CD4-positive, alpha-beta T cell treated with Interleukin-2 at 100 ng/mL for 4 hours (primary cell): ENCODE measurements at regions not wholly inside any gene's neighbourhood (a gene's known extent, or its start where the extent isn't known, plus 50 kb on each side); places are given as distances from the start of the nearest gene placed in this dataset.
"Not testable (repeated sequence)": the region's sequence is repeated elsewhere in the genome, so short reads cannot be mapped to it uniquely, and the experiment has no call there.

ENCODE experiments used
- DNase-seq: peaks from one replicate; pipeline ENCODE4 v3.0.0-alpha.2; 2020; ENCODE audit warnings: low spot score

DNA sequence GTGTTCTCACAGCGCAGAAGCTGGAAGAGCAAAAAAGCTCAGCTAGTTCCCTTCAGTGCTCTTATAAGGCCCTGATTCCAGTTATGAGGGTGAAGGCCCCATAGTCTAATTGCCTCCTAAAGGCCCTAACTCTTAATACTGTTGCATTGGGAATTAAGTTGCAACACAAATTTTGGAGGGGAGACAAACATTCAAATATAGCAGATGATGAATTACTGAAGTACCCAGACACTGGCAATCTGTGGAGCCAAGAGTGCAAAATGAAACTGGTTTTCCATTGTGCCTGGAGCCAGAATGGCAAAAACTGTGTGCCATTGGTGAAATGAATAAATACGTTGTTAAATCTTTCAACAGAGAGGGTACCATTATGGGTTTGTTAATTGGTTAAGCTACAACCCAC lies 356.0 kb downstream of the PPARGC1A start:
- no peak for DNase-seq

DNA sequence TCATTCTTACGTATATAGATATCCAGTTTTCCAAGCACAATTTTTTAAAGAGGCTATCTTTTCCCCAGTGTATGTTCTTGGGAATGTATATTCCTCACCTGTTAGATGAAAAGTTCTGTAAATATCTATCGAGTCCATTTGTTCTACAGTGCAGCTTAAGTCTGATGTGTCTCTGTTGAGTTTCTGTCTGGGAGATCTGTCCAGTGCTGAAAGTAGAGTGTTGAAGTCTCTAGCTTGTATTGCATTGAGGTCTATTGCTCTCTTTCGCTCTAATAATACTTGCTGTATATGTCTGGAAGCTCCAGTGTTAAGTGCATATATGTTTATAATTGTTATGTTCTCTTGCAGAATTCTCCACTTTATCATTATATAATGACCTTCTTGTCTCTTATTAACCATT lies 373.1 kb downstream of the PPARGC1A start:
- no peak for DNase-seq

DNA sequence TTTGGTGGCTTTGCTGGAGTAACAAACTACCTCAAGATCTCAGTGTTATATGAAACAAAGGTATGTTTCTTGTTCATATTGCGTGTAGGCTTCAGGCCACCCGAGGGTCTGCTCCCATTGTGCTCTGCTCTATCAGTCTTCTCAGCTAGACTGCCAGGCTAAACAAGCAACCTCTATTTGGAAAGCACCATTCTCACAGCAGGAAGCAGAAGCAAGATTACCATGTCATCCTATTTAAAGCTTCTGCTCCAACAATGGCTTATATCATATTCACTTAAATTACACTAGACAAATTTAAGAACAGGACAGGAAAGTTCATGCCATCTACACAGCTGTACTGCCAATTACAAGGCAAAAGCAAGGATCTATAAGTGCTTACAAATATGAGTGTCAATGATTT lies 385.8 kb downstream of the PPARGC1A start:
- DNase-seq = no peak

DNA sequence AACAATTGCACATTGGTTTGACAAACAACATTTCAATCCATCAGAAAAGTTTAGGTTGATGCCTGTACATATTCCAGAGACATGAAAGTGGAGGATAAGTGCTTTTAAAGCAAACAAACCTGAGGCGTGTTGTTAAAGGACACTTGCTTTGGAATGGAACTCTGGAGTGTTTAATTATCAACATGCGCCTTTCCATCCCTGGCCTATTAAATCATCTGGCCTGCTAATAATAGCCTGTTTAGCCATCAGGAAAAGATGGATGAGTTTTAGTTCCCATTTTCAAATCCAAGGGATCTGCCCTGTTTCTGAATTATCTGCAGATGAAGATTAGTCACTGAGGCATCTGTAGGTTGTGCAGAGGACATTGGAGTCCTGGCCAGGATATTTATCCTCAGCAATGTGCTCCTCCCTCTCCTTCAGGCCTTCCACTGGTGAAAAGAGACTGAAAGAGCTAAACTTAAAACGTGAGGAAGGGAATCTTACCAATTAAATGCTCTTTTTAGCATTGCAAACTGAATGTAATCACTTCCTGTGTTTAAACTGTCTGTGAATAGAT lies 388.9 kb downstream of the PPARGC1A start:
- no peak for DNase-seq

DNA sequence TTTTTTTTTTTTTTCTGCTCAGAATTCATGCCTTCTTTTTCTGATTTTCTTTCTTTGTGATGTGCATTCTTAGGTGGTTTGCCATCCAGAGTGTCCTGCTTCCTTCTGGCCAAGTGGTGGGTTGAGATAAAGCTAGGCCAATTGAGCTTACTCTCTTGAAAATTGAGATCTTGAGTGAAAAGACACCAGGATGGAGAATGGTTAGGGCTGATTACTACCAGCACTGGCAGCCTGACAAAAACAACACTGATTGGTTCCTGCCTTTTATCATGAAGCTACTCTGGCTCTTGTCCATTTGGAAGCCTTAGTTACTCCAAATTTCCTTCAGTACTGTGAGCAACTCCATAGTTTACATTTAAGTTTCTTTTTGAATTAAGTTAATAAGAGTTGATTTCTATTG lies 404.0 kb downstream of the PPARGC1A start:
- DNase-seq = no peak

DNA sequence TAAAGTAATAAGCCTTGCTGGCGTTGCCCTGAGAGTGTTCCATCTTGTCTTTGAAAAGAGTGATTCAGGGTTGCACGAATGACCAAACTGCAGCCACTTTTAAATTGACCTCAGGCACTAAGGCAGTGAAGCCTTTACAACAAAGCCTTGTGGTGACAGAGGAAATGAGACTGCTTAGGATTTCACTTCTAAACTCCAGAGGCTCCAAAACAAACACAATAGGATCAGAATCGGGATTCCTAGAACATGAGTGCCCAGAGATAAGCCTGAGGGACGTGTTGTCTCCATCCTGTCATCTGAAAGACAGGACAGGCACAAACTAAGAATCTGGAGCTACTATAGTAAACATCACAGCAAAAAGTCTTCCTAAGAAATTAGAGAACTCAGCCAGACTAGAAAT lies 405.2 kb downstream of the PPARGC1A start:
- no peak for DNase-seq

DNA sequence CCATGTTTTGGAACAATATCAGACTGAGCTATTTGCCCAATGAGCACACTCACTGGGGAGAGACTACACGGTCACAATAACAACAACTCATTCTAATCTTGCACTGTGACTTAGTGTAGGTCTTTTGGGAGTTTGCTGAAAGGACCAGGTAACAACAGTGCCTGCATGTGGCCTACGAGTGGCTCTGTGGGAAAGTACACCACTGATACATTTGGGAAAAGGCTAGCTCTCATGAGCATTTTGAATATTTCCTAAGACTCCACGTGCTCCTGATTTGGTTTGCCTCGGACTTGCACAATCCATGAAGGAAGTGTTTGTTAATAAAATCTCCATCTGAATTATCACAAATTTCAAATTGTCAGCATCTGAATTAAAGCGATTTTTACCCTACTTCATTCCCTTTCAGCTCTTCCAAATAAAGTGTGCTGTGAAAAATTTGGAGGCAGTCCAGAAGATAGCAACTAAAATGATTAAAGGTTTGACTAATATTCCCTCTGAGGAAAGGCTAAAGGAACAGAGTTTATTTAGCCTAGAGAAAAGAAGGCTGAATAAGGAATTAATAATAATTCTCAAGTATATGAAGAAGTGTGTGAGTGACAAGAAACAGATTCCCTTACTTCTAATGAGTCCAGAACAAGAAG lies 406.4 kb downstream of the PPARGC1A start:
- no peak for DNase-seq

DNA sequence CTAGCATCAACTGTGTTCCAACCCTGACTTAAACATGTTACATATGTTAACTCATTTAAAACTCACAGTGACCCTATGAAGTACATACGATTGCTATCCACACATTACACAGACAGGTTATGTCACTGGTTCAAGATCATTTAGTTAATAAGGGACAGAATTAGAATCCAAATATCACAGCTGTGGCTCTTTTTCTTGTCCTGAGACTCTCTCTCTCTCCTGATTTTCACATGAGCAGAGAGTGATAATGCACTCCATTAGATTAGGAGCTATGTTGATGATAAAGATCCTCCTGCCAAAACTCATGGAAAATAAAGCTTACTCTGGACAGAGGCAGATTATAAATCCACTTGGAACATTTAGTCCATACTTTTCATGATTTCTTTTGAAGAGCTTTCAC lies 408.3 kb downstream of the PPARGC1A start:
- no peak for DNase-seq

DNA sequence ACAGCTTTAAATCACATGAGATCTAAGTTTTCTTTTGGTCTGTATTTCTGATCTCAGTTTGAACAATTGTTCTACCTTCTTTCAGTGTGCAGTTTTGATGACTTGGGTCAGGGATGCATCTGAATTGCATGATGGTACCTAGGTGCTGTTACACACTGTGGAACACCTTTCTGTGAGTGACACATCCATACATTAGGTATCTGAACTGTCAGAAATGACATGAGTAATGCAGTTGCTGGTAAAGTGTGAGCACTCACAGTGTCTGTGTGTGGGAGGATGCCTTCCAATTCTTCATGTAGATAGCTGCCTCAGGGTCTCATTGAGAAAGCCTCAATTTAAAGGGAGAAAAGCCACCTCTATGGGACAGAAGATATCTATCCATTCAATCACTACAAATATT lies 411.9 kb downstream of the PPARGC1A start:
- DNase-seq = no peak

DNA sequence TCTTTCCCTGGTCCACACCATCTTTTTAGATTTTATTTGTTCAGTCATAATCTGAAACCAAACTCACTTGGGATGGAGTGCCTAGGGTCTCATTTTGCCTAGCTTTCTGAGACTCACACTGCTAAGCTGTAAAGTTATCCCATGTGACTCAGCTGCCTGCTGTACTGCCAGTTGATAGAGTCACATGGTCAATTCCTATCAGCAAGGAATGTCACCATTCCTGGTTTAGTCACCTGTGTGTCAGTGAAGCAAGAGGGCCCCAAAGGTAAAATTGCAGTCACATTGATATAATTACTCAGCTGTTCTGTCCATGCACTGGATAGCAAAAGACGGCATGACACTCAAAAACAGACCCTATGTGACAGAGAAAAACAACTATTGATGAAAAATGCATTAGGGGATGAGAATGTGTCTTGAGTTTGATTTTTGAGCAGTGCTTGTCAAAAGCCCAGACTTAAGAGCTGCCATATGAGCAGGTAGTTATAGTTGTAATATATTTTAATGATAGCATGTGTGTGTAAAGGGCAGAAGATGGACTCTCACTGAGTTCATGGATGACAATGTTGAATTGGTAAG lies 413.2 kb downstream of the PPARGC1A start:
- DNase-seq = no peak

DNA sequence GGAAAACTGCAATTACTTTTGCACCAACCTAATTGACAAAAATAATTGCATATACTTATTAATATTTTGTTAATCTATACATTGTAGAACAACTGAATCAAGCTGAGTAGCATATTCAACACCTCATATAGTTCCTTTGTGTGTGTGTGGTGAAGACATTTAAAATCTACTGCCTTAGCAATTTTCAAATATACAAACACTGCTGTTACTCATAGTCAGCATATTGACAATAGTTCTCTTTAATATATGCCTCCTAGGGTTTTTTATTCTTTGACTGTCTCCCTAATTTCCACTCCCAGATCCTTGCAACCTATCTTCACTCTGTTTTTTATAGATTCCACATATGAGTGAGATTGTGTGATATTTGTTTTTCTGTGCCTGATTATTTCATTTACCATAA lies 426.8 kb downstream of the PPARGC1A start:
- no peak for DNase-seq

DNA sequence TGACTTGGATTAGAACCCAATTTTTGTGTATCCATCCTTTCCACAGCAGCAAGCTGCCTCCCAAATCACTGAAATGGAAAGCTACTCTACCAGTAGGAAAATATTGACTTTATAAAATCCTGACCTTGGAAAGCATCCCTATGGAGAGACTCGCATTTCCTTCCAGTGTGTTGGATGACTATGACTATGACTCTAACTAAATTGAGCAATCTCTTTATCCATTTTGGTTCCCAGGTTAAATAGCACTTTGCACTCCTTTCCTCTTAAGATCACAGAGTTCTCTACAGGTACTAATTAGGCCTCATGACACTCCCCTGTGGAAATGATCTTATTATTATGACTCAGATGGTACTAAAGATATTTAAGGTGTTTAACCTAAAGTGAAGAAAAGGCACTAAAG lies 431.8 kb downstream of the PPARGC1A start:
- DNase-seq = no peak

DNA sequence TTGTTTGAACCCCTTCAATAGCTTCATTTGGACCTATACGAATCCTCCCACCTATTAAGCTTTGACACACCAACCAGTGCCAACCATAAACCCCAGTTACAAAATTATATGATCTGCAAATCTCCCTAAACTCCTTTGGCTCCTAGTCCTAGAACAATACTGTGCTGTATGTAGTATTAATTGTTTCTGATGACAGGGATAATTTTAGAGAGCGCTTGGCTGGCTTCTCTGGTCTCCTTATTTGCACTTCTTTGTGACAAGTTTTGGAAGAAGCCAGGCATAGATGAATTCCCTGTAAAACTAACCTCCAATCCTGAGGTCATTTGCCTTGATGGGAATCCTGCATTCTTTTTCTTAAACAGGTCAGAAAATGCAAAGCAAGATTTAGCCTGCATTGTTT lies 433.0 kb downstream of the PPARGC1A start:
- DNase-seq = no peak

DNA sequence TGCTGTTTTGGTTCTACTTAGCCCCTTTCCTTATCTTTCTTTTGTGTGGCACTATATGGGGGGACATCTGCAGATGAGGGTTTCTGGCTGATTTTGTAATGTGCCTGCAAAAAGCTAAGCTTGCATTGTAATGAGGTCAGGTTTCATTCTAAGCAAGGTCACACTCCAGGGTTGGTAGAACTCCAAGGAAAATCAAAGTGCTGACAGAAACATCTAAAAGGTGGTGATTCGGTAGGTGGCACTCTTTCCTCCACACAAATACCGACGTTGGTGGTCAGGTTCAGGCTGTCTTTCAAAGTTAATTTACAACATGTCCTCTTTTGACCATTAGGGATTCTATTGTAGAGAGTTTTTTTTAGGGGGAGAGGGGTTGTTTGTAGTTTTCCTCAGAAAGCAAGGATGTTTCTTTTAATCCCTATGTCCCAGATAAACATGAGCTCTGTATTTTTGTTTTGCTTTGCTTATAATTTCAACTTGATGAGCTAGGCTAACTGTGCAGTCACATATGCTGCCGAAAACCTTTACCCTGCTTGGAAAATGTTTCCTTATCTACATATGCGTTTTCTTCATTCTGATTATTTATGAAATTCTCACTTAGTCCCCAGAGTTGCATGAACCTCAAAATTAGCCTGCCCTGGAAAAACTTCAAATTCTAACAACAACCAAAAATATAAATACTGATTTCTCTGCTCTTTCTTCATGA lies 434.2 kb downstream of the PPARGC1A start:
- DNase-seq = no peak

DNA sequence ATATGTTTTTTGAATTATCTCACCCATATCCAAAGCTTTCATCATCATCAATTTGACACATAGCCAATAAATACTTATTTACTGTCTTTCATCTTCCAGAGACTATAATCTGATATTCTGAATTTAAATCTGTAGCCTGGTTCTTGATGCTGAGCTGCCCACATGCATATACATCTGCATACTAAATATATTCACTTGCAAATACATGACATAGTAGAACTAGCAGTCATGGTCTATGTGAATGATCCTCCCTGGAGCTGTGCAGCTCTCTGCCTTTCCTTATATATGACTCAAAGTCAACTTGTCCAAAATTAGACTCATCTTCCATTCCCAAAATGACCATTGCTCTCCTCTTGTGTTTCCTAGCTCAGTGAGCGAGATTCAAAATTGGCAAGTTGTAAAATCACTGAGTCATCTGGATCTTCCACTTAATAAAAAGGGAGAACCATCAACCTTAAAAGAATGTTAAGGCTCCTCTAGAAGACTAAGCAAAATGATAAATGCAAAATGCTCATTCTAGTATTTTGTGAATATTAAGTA lies 448.2 kb downstream of the PPARGC1A start:
- no peak for DNase-seq

DNA sequence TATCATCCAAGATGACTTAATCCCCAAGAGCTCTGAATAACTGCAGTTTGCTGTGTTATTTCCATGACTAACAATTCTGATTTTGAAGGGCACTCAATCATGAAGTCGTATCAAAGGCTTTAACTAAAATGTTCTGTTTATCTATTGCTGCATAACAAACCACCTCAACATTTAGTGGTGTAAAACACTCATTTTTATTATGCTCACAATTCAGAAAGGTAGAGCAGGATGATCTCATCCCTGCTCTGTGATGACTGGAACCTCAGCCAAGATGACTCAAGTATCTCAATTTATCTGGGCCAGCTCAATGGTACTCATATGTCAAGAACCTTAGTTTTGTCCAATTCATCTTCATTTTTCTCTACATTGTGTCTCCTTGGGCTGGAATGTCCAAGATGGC lies 451.1 kb downstream of the PPARGC1A start:
- DNase-seq = no peak

DNA sequence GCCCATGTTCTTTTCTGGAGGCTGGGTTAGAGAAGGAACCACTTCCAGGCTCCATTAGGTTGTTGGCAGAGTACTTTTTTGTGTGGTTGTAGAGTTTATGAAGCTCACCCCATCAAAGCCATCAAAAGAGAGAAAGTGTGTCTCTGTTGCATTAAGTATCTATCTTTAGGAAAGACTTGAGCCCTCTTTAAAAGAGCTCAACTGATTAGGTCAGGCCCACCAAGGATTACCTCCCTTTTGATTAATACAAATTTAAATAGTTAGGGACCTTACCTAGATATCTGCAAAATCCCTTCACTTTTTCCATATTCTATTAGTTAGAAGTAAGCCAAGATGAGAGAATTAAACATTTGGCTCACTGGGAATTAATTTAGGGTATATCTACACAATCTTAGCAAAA lies 460.4 kb downstream of the PPARGC1A start:
- DNase-seq = no peak

DNA sequence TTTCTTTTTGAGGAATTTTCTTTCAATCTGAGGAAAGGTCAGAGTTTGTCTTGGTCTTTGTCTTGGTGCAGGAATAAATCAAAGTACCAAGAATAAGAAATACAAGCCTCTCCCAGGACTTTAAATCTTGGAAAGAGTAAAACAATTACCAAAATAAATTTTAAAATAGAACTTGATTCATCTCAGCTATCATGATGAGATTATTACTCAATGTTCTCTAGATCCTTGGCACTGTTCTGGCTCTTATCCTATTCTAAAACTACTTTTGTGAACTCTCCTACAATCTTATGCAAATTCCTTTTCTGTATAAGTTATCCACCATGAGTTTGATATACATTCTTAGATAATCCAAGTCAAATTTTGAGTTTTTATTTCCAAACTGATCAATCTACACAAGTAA lies 464.3 kb downstream of the PPARGC1A start:
- no peak for DNase-seq

DNA sequence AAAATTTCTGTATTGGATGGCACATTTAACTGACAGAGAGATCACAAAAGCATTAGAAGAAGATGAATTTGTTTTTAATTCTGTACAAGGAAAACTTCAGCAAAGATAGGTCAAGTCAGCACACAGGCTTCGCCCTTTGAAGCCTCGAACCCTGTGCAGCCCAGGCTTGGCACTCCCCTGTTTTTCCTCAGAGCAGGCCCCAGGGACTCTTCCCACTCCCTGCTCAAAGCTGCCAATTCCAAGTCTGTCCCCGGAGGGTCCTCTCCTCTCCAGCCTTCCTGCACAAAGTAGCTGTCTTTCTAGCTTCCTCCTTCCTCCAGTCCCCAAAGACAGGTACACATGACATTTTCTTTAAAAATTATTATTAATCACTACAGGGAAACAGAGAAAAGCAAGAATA lies 466.3 kb downstream of the PPARGC1A start:
- DNase-seq = no peak

DNA sequence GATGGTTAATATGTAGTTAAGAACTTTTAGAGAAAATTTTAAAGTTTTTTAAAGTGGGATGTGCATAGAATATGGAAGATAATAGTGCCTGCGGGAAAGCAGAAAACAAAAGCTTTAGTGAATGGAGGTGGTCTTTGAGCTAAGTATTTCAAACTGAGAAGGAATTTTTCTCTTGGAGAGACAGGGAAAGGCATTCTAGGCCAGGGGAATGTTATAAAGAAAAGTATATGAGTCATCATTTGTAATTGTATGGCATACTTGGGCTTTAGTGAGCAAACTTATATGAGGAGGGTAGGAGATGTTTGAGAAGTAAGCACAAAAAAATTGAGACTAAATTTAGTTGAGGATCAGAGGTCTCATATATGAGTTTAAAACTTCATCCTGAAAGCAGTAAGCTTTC lies 467.0 kb downstream of the PPARGC1A start:
- no peak for DNase-seq

DNA sequence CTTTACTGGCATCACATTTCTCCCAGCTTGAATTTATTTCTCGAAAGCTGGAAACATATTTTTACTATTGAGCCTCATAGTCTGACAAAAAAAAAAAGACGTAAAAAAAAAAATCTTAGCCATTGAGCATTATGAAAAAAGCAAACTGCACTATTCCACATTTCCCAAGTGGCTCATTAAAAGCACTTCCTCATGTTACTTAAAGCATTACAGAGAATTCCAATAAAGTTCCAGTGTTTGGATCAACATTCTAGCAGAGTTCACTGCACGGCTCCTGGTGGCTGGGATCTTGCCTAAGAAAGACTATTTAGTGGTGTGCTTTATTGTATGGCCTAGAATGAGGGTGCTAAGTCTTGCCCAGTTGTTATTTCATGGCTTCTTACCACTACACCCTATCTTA lies 476.2 kb downstream of the PPARGC1A start:
- DNase-seq = no peak

DNA sequence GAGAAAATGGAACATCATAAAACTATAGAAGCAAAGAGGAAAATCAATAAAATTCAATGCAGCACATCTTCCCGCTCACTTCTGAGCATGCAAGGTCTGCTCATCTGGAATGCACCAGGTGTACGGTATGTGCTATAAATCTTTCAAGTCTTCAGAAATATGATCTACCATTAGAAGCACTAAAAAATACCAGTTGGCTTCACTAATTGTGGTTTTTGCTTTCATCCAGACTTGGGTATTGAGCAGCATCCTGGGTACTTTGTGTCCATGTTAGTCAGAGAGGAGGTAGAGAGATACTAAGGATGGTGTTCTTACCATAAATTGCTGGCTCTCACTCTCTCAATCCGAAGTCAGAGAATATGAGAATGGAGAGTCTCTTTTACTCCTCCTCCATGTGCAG lies 477.1 kb downstream of the PPARGC1A start:
- DNase-seq = no peak

DNA sequence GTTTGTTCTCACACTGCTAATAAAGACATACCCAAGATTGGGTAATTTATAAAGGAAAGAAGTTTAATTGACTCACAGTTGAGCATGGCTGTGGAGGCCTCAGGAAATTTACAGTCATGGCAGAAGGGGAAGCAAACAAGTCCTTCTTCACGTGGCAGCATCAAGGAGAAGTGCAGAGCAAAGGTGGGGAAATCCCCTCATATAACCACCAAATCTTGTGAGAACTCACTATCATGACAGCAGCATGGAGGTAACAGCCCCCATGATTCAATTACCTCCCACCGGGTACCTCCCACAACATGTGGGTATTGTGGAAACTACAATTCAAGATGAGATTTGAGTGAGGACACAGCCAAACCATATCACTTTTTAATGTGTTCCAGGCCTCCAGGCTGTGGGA lies 480.9 kb downstream of the PPARGC1A start:
- DNase-seq = not testable (repeated sequence)
